ENCODE measurements at regions not wholly inside any gene's neighbourhood (a gene's known extent, or its start where the extent isn't known, plus 50 kb on each side); places are given as distances from the start of the nearest gene placed in this dataset.

- Histone ChIP-seq H3K4me1 (no peaks in the 10 kb centered on the region), H3K27me3 (no peaks in the 10 kb centered on the region), H3K4me3 (no peak overlapping the region), H3K36me3 (no peaks in the 10 kb centered on the region), H3K27ac (no peak overlapping the region), H3K9me3 (no peaks in the 10 kb centered on the region)
- intact Hi-C loops (cut with DNase I): no loop called here
- DNase-seq (ENCODE audit: extremely low spot score in 2 of 2): no peak
- TF ChIP-seq POLR2A (IDR thresholded peaks at IDR 0.05) (no peak), CTCF (IDR thresholded peaks at IDR 0.05) (no peak), POLR2AphosphoS5 (IDR thresholded peaks at IDR 0.05; ENCODE audit: insufficient read depth in 1 of 2, low read depth in 1 of 2) (no peak)
Observed at GRCh38 chr4:156015781-156016180, 62.1 kb upstream of the CTSO start.

- Histone ChIP-seq H3K4me3 (no peak overlapping the region), H3K9me3 (no peaks in the 10 kb centered on the region), H3K27ac (no peak overlapping the region), H3K27me3 (no peaks in the 10 kb centered on the region), H3K4me1 (no peaks in the 10 kb centered on the region), H3K36me3 (no peaks in the 10 kb centered on the region)
- no peak for DNase-seq (ENCODE audit: extremely low spot score in 2 of 2)
- intact Hi-C loops (cut with DNase I): loop anchor here (5.0 kb wide), 1 partner anchor 769 kb away; no protein-coding TSS in a partner anchor
- TF ChIP-seq CTCF (IDR thresholded peaks at IDR 0.05) (no peak), POLR2AphosphoS5 (IDR thresholded peaks at IDR 0.05; ENCODE audit: insufficient read depth in 1 of 2, low read depth in 1 of 2) (no peak), POLR2A (IDR thresholded peaks at IDR 0.05) (no peak)
Observed at GRCh38 chr4:156006192-156006591, 52.5 kb upstream of the CTSO start.
